GM12872 (cell line): ENCODE measurements at regions not wholly inside any gene's neighbourhood (a gene's known extent, or its start where the extent isn't known, plus 50 kb on each side); places are given as distances from the start of the nearest gene placed in this dataset.
A peak's percentile ranks its signal among the peaks of the same experiment; 100 is the strongest.

Source experiments
- CTCF ChIP-seq: IDR thresholded peaks from 3 replicates; pipeline ENCODE4 v1.5.1; 2011; ENCODE audit warnings: low read depth, mild to moderate bottlenecking, low read length, moderate library complexity; ENCODE audit not compliant: insufficient read depth

GRCh38 chr1:29415861-29416260 lies 179.5 kb downstream of the PTPRU start:
- no peak for TF ChIP-seq CTCF

GRCh38 chr1:29415156-29415830 lies 179.0 kb downstream of the PTPRU start:
- TF ChIP-seq CTCF = peak; percentile 36; the same call in 1 of the 3 replicates

- no peak for TF ChIP-seq CTCF
These were observed 177.8 kb downstream of the PTPRU start for GRCh38 chr1:29414086-29414485.

GRCh38 chr1:29413661-29414060 lies 177.3 kb downstream of the PTPRU start:
- no peak for TF ChIP-seq CTCF

- no peak for TF ChIP-seq CTCF
These were observed 176.3 kb downstream of the PTPRU start for GRCh38 chr1:29412591-29412990.

GRCh38 chr1:29410476-29410875 lies 174.2 kb downstream of the PTPRU start:
- no peak for TF ChIP-seq CTCF

GRCh38 chr1:29409616-29410015 lies 173.3 kb downstream of the PTPRU start:
- TF ChIP-seq CTCF = no peak
